GM18517 (cell line): ENCODE measurements at regions not wholly inside any gene's neighbourhood (a gene's known extent, or its start where the extent isn't known, plus 50 kb on each side); places are given as distances from the start of the nearest gene placed in this dataset.

Source experiments
- ATAC-seq: cut with Tn5 transposase; IDR thresholded peaks from one replicate; pipeline ENCODE4 v1.9.1; 2021; ENCODE audit warnings: mild to moderate bottlenecking, moderate library complexity; ENCODE audit not compliant: unreplicated experiment

DNA sequence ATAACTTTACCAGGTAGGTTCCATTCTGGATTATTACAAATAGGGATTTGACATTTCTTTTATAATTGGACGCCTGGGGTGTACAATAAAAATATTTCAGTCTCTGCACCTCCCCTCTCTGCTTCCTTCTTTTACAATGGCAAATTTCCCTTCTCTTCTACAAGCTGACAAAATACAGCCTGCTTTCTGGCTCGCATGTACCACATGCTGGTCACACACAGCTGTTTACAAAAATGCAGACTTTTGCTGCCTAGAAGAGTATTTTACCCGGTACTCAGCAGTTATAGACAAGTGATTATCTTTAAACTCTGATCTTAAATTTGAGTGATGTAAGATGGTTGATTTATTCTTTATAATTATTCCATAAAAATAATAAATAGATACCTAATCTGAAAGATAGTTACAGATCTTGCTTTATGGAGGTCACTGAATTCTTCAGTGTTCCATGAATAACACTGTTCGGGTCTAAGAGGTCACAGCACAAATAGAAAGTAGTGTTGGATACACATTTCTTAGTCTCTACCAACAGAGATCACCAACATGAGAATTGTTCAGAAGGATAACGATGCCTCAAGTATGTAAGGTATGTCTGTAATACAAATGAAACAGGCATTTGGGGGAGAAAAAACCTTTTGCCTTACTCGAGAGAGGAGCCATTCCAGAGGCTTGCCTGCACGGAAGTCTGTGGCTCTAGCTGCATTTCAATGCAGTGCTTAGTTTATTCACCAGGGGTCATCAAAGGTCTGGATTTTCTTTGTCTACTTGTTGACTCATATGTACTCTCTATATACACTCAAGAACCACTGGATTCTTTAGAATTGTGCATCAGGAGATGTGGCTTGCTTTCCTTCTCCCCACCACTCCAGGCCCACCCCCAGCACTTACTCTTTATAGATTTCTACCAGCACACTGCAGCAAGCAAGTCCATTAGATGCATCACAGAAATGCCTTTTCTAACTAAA is 206.6 kb upstream of the RFX3 start:
- ATAC-seq = peak; percentile 85

GRCh38 chr9:3730511-3730922 is 204.7 kb upstream of the RFX3 start:
- ATAC-seq = peak; percentile 48

GRCh38 chr9:3721096-3721495 is 195.3 kb upstream of the RFX3 start:
- ATAC-seq = no peak

- no peak for ATAC-seq
Measured at GRCh38 chr9:3719286-3719685, 193.5 kb upstream of the RFX3 start.

- no peak for ATAC-seq
Measured at GRCh38 chr9:3716415-3716814, 190.6 kb upstream of the RFX3 start.

DNA sequence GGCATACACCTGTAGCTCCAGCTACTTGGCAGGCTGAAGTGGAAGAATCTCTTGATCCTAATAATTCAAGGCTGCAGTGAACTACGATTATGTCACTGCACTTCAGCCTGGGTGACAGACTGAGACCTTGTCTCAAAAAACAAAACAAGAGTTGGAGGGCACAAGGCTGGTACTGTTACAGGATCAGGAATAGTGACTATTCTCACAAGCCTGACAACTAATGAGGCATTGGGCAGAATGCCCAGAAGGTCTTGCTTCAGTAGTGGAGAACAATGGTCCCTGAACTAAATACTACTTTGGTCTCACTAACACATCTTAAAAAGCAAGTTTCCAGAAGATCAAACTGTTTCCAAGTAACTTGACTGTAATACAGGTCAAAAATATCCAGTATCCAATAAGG is 182.9 kb upstream of the RFX3 start:
- ATAC-seq = no peak

DNA sequence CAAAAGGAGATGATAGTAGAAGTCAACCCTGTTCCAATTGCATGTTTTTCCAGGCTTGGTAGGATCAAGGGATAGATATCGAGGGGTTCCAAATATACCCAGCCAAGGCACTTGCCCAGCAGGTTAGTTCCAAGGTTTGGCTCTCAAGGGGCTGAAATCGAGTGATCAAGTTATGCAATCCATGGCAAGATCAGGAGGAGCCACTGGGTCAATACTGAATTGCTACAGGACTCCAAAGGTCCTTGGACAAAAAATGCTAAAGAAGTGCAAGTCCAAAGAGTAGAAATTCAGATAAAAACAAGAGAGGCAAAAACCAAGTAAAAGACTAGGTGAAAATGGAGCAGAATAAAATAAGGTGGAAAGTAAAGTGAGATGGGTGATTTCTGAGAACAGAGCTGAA is 179.1 kb upstream of the RFX3 start:
- ATAC-seq = no peak

DNA sequence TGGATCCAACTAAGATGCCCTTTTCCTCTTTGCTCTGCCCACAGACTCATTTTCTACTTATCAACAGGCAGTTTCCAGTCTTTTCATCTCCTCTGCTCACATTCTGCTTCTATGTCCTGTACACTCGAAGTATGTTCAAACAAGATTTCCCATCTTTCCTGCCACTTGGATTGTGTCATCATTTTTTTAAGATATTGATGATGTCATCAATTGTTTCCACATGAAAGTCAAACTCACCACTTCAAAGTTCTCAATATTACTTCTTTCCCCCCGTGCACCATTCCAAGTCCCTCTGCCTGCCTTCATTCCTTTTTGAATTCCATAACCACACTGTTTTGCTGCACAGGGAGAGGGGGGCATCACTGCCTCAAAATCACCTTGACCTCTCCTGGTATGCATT is 175.0 kb upstream of the RFX3 start:
- no peak for ATAC-seq

GRCh38 chr9:3699883-3700282 is 174.1 kb upstream of the RFX3 start:
- no peak for ATAC-seq

DNA sequence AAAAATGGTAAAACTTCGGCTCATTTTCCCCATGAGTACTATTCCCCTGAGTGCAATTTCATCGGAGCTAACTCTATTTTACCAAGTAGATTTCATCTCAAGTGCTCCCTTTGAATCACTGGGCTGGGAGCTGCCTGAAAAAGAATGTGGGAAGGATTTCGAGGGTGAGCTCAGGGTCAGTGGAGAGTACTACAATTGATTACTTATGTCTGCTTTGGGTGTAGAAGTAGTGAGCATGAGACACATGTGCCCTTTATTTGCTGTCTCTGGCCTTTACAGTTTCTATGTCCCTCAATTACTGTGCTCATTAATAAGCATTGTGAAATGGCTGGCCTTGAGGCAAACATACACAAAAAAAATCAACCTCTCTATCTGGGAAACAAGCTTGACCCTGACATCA is 172.7 kb upstream of the RFX3 start:
- no peak for ATAC-seq

GRCh38 chr9:3698076-3698475 is 172.3 kb upstream of the RFX3 start:
- ATAC-seq = no peak

- no peak for ATAC-seq
Measured at GRCh38 chr9:3696368-3696767, 170.6 kb upstream of the RFX3 start.

DNA sequence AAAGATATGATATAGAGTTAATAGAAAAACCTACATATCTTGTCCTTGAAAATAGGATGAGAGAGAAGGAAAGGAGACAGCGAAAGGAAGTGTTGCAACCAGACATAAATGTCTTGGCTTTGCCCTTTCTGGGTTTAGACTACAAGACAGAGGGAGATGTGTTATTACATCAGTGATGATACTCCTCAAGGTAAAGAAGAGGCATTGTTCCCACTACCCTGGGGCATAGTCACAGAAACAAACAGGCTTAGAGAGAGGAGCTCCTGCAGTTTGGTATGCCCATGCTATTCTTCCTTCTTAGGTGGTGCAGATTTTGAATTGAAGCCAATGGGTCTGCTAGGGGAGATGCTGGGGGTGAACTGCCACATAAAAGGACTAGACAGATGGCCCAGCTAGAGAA is 166.8 kb upstream of the RFX3 start:
- no peak for ATAC-seq

GRCh38 chr9:3689555-3689954 is 163.8 kb upstream of the RFX3 start:
- ATAC-seq = no peak

- ATAC-seq = no peak
Measured at GRCh38 chr9:3687145-3687544, 161.3 kb upstream of the RFX3 start.

- ATAC-seq = no peak
Measured at GRCh38 chr9:3682186-3682585, 156.4 kb upstream of the RFX3 start.

DNA sequence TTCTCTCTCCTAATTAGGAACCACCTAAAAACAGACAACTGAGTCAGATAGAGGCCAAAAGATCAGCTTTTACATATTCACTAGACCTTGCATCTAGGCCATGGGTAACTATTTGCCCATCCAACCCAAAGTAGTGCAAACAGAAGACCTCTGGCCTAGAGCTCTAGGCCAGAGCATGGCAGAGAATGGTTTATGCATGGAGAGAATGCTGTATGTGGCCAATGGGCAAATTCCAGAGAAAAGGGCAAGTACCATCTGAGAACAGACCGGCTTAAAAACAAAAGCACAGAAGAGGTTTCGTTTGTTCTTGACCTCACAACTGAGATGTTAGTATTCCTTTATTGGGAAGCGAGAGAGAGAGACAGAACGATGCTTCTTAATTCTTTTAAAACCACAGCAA is 151.7 kb upstream of the RFX3 start:
- no peak for ATAC-seq

- ATAC-seq = no peak
Measured at GRCh38 chr9:3676766-3677165, 151.0 kb upstream of the RFX3 start.

DNA sequence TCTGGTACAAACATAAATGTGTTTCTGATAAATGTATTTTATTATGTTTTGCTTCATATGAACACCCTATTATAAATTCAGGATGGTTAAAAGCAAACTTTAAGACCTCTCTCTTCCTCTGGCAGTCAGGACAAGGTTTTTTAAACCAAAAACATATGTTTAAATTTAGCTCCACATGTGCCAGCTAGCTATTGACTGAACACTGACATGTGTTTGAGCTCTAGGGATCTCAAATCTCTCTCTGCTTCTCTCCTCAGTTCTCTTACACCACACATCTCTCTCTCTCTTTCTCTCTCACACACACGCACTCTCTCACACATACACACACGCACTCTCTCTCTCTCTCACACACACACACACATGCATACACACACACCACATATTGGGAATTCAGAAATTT is 150.1 kb upstream of the RFX3 start:
- ATAC-seq = no peak

DNA sequence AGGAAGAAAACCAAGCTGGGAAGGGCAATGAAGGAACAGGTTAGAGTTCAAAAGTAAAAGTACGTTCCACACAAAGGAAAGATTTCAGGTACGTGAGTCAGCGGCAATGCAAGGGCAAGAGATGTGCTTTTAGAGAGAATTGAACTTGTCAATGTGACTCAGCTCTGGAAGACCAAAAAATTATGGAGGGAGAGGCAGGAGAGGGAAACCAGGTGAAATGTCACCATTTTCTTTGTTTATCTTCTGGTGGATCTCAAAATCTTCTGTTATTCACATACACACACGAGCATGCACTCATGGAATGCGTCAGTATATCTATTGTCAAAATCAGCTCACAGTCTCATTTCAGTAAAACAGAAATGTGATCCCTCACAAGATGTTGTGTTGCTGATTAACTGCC is 148.8 kb upstream of the RFX3 start:
- no peak for ATAC-seq

- ATAC-seq = no peak
Measured at GRCh38 chr9:3672399-3672798, 146.6 kb upstream of the RFX3 start.

DNA sequence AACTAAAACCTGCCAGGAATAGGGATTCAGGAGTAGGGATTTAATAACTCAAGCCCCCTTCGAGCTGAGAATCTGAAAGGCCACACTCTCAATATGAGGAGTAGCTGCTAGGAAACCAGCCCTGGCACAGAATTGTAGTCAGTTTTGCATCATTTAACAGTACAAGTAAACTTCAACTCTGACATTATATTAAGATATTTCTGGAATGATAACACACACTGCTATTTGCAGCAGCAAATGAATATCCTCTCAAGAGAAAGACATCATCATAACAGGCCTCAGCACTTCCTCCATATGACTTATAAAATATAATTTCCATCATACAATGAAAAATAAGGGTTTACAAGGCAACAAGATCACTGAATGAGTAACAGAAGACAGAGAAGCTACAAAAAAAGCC is 138.2 kb upstream of the RFX3 start:
- ATAC-seq = no peak

DNA sequence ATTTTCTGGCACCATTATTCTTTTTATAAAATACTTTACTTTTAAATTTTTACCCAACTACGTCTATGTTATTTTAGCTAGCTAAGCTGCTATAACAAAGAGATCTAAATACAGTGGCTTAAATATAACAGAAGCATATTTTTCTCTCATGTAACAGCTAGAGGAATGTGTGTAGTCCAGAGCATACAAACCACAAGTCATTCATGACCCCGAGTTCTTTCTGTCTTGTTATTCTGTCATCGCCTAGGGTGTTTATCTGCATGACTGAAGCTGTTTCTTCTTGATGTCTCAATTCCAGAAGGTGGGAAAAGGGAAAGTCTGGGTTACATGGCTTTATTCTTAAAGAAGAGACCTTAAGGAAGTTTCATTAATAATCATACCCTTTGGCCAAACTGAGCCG is 136.9 kb upstream of the RFX3 start:
- ATAC-seq = no peak
